Lower lobe of right lung (tissue), 2 donors: ENCODE measurements at regions not wholly inside any gene's neighbourhood (a gene's known extent, or its start where the extent isn't known, plus 50 kb on each side); places are given as distances from the start of the nearest gene placed in this dataset.
"Not testable (repeated sequence)": the region's sequence is repeated elsewhere in the genome, so short reads cannot be mapped to it uniquely, and the experiment has no call there.

Experiments used
- ATAC-seq, 2 donors: fragments of 200-7000 bp; cut with Tn5 transposase; one replicate each; pipeline ENCODE4 v1.9.1; 2020 to 2022; ENCODE audit warnings: mild to moderate bottlenecking in 2 of 2, moderate library complexity in 2 of 2
- DNase-seq: peaks from one replicate; pipeline ENCODE4 v3.0.0-alpha.2; 2020
- H3K27ac ChIP-seq: fragments of 200-600 bp; one replicate; pipeline ENCODE4 v1.8.0; 2022
- H3K27me3 ChIP-seq: fragments of 200-600 bp; one replicate; pipeline ENCODE4 v1.8.0; 2022; ENCODE audit warnings: low read depth
- H3K36me3 ChIP-seq: fragments of 200-600 bp; one replicate; pipeline ENCODE4 v1.8.0; 2022; ENCODE audit warnings: mild to moderate bottlenecking
- H3K4me1 ChIP-seq: fragments of 200-600 bp; one replicate; pipeline ENCODE4 v1.8.0; 2022
- H3K4me3 ChIP-seq: fragments of 200-600 bp; one replicate; pipeline ENCODE4 v1.8.0; 2022; ENCODE audit warnings: mild to moderate bottlenecking
- H3K9me3 ChIP-seq: fragments of 200-600 bp; one replicate; pipeline ENCODE4 v1.8.0; 2022
- CTCF ChIP-seq: fragments of 200-600 bp; IDR thresholded peaks from one replicate; pipeline ENCODE4 v1.8.0; 2022; ENCODE audit warnings: antibody characterized with exemption, mild to moderate bottlenecking
- intact Hi-C: fragments of 100-400 bp; cut with DNase I; formaldehyde crosslinking; loops from one replicate; pipeline ENCODE4 v1.11.0; 2022
- donor health status: DM: no; HTN: yes; CAD: no; lungs with severe emphysema.

GRCh38 chr11:115981104-115981481 lies 476.9 kb upstream of the CADM1 start:
- Histone ChIP-seq H3K27ac (no peak overlapping the region), H3K4me3 (no peak overlapping the region), H3K4me1 (peaks cover 12% of the 10 kb centered on the region), H3K9me3 (no peaks in the 10 kb centered on the region), H3K36me3 (no peaks in the 10 kb centered on the region), H3K27me3 (peaks cover 5% of the 10 kb centered on the region)
- no peak for TF ChIP-seq CTCF
- ATAC-seq (no peak), DNase-seq (no peak)
- intact Hi-C loops: no loop called here

- H3K27ac ChIP-seq: no peak overlapping the region
- no peaks in the 10 kb centered on the region for H3K36me3 ChIP-seq
- DNase-seq (no peak), ATAC-seq (no peak)
- peaks cover 5% of the 10 kb centered on the region for H3K27me3 ChIP-seq
- peaks cover 12% of the 10 kb centered on the region for H3K4me1 ChIP-seq
- TF ChIP-seq CTCF: no peak
- H3K9me3 ChIP-seq: no peaks in the 10 kb centered on the region
- intact Hi-C loops: no loop called here
- H3K4me3 ChIP-seq: no peak overlapping the region
These were observed 476.3 kb upstream of the CADM1 start for GRCh38 chr11:115980337-115981103.

- DNase-seq: no peak
- Histone ChIP-seq H3K4me1 (peaks cover 3% of the 10 kb centered on the region), H3K9me3 (no peaks in the 10 kb centered on the region), H3K27ac (no peak overlapping the region), H3K27me3 (peaks cover 5% of the 10 kb centered on the region), H3K4me3 (no peak overlapping the region), H3K36me3 (no peaks in the 10 kb centered on the region)
- intact Hi-C loops: no loop called here
- no peak for ATAC-seq
- no peak for TF ChIP-seq CTCF
These were observed 470.5 kb upstream of the CADM1 start for GRCh38 chr11:115974703-115975102.

- intact Hi-C loops, H3K27ac ChIP-seq, H3K27me3 ChIP-seq, H3K36me3 ChIP-seq, DNase-seq, H3K4me3 ChIP-seq, ATAC-seq, H3K9me3 ChIP-seq, H3K4me1 ChIP-seq: not testable (repeated sequence)
These were observed 463.0 kb upstream of the CADM1 start for GRCh38 chr11:115967203-115967602.

- no peaks in the 10 kb centered on the region for H3K36me3 ChIP-seq
- intact Hi-C loops: no loop called here
- H3K27me3 ChIP-seq: peaks cover 3% of the 10 kb centered on the region
- no peak overlapping the region for H3K27ac ChIP-seq
- DNase-seq (peak; percentile 65), ATAC-seq (peak; percentile 67 to 88)
- H3K4me3 ChIP-seq: no peak overlapping the region
- no peak for TF ChIP-seq CTCF
- H3K4me1 ChIP-seq: no peaks in the 10 kb centered on the region
- H3K9me3 ChIP-seq: no peaks in the 10 kb centered on the region
These were observed 461.7 kb upstream of the CADM1 start for GRCh38 chr11:115965767-115966504.

GRCh38 chr11:115964091-115964490 lies 459.9 kb upstream of the CADM1 start:
- peaks cover 3% of the 10 kb centered on the region for H3K27me3 ChIP-seq
- H3K36me3 ChIP-seq: no peaks in the 10 kb centered on the region
- DNase-seq (no peak), ATAC-seq (no peak)
- no peak for TF ChIP-seq CTCF
- H3K27ac ChIP-seq: no peak overlapping the region
- H3K4me1 ChIP-seq: no peaks in the 10 kb centered on the region
- no peak overlapping the region for H3K4me3 ChIP-seq
- H3K9me3 ChIP-seq: no peaks in the 10 kb centered on the region
- intact Hi-C loops: no loop called here
